HepG2 (cell line): ENCODE measurements at regions not wholly inside any gene's neighbourhood (a gene's known extent, or its start where the extent isn't known, plus 50 kb on each side); places are given as distances from the start of the nearest gene placed in this dataset.

ENCODE experiments used
- ATAC-seq: fragments of 200-7000 bp; cut with Tn5 transposase; 3 replicates; pipeline ENCODE4 v1.9.1; 2020; ENCODE audit warnings: mild to moderate bottlenecking, moderate library complexity
- BruUV-seq: library from RNA; stranded (reverse); fragments of 400-500 nt; replicated peaks from 2 replicates; lab custom pipeline; 2021; lab: Mats Ljungman, UMichigan
- CTCF ChIA-PET: fragments of 300-600 bp; formaldehyde crosslinking; extraction: SDS; loops from one replicate; lab custom pipeline; 2021; ENCODE audit warnings: low total read pairs, inconsistent platforms, low intra/inter-chr PET ratio; lab: Yijun Ruan, JAX
- POLR2A ChIA-PET: fragments of 350-600 bp; sonication (Branson Sonifier 250); formaldehyde crosslinking; loops from one replicate; lab custom pipeline; 2020; ENCODE audit warnings: antibody characterized with exemption, inconsistent platforms; lab: Yijun Ruan, JAX
- DNase-seq: peaks from one replicate; pipeline ENCODE4 v3.0.0-alpha.2; 2015; ENCODE audit warnings: low spot score
- FAIRE-seq: peaks from 3 replicates; lab custom pipeline; 2011; peaks lifted over from hg19 to GRCh38; lab: Jason Lieb, UNC
- H2AFZ ChIP-seq: one replicate; pipeline ENCODE4 v1.6.1; 2011; ENCODE audit warnings: low read length, inconsistent platforms
- H3K27ac ChIP-seq: fragments of 300-600 bp; 3 replicates; pipeline ENCODE4 v1.8.0; 2011; ENCODE audit warnings: mixed run types, mild to moderate bottlenecking, mixed read lengths, low read length, inconsistent platforms; ENCODE audit not compliant: insufficient read depth; ENCODE audit errors: extremely low read length
- H3K27me3 ChIP-seq, 2 experiments: fragments of 200-600 bp in 1 of 2; 2 replicates in 1 of 2; 3 replicates in 1 of 2; pipeline versions ENCODE4 v1.6.0 to v1.8.0; 2011; ENCODE audit warnings: low read length in 2 of 2, mild to moderate bottlenecking in 2 of 2, moderate library complexity in 2 of 2, inconsistent platforms in 1 of 2; ENCODE audit not compliant: insufficient read depth in 2 of 2, control insufficient read depth in 1 of 2
- H3K36me3 ChIP-seq, 2 experiments: fragments of 200-600 bp in 1 of 2; replicated peaks in 1 of 2; 2 replicates in 1 of 2; 3 replicates in 1 of 2; pipeline versions ENCODE4 v1.5.1 to v1.8.0; 2011; ENCODE audit warnings: low read length in 2 of 2, inconsistent platforms in 1 of 2; ENCODE audit not compliant: insufficient read depth in 2 of 2, control insufficient read depth in 1 of 2
- H3K4me1 ChIP-seq: 2 replicates; pipeline ENCODE4 v1.5.1; 2012; ENCODE audit warnings: low read length, inconsistent platforms; ENCODE audit not compliant: insufficient read depth
- H3K4me2 ChIP-seq: 2 replicates; pipeline ENCODE4 v1.6.0; 2011; ENCODE audit warnings: low read depth, low read length, inconsistent platforms
- H3K4me3 ChIP-seq, 3 experiments: fragments of 200-600 bp in 1 of 3; sonication (generic), shearing (Covaris generic) in 1 of 3; replicated peaks in 1 of 3; 2 replicates each; pipeline ENCODE4 v1.5.1; 2011 to 2016; ENCODE audit warnings: low read length in 3 of 3, inconsistent platforms in 2 of 3, low read depth in 2 of 3, mild to moderate bottlenecking in 2 of 3, control low read depth in 1 of 3, mixed read lengths in 1 of 3; ENCODE audit not compliant: insufficient read depth in 1 of 3
- H3K79me2 ChIP-seq: one replicate; pipeline ENCODE4 v1.6.1; 2011; ENCODE audit warnings: low read length, inconsistent platforms; ENCODE audit not compliant: insufficient read depth
- H3K9ac ChIP-seq: 2 replicates; pipeline ENCODE4 v1.6.0; 2011; ENCODE audit warnings: mild to moderate bottlenecking, low read depth, low read length, inconsistent platforms; ENCODE audit not compliant: insufficient read depth
- H3K9me3 ChIP-seq: 2 replicates; pipeline ENCODE4 v1.5.1; 2012; ENCODE audit warnings: mild to moderate bottlenecking, low read length
- H4K20me1 ChIP-seq: 2 replicates; pipeline ENCODE4 v1.6.0; 2011; ENCODE audit warnings: inconsistent platforms, mild to moderate bottlenecking, low read length, moderate library complexity; ENCODE audit not compliant: insufficient read depth
- BRCA1 ChIP-seq: sonication (generic); formaldehyde crosslinking; IDR thresholded peaks from 2 replicates; pipeline ENCODE4 v1.4.0; 2020; ENCODE audit warnings: missing genetic modification reagents
- DPF2 ChIP-seq: sonication (generic); formaldehyde crosslinking; IDR thresholded peaks from 2 replicates; pipeline ENCODE4 v1.4.0; 2020; ENCODE audit warnings: mild to moderate bottlenecking, low read depth, missing genetic modification reagents, borderline replicate concordance
- HMG20A ChIP-seq: IDR thresholded peaks from 2 replicates; pipeline ENCODE4 v1.6.1; 2016; ENCODE audit warnings: borderline replicate concordance
- PAWR ChIP-seq: sonication (generic); formaldehyde crosslinking; IDR thresholded peaks from 2 replicates; pipeline ENCODE4 v1.4.0; 2020; ENCODE audit warnings: missing genetic modification reagents, mild to moderate bottlenecking, borderline replicate concordance
- PHF21A ChIP-seq: sonication (generic); formaldehyde crosslinking; IDR thresholded peaks from 2 replicates; pipeline ENCODE4 v1.5.0; 2020; ENCODE audit warnings: mild to moderate bottlenecking, missing genetic modification reagents
- POLR2A ChIP-seq, 2 experiments: IDR thresholded peaks; 2 replicates each; pipeline ENCODE4 v1.6.1; 2011; ENCODE audit warnings: low read depth in 2 of 2, low read length in 2 of 2, mild to moderate bottlenecking in 1 of 2, moderate library complexity in 1 of 2; ENCODE audit not compliant: insufficient read depth in 1 of 2
- RORA ChIP-seq: sonication (generic); formaldehyde crosslinking; IDR thresholded peaks from 2 replicates; pipeline ENCODE4 v1.5.0; 2020; ENCODE audit warnings: mild to moderate bottlenecking, missing genetic modification reagents, moderate library complexity
- ZNF160 ChIP-seq: sonication (generic); formaldehyde crosslinking; IDR thresholded peaks from 2 replicates; pipeline ENCODE4 v1.8.0; 2022; ENCODE audit warnings: mild to moderate bottlenecking, inconsistent platforms, missing genetic modification reagents
- ZNF687 ChIP-seq: sonication (generic); formaldehyde crosslinking; IDR thresholded peaks from 2 replicates; pipeline ENCODE4 v1.5.1; 2020; ENCODE audit warnings: mild to moderate bottlenecking, missing genetic modification reagents, moderate library complexity
- ZNF747 ChIP-seq: sonication (generic); formaldehyde crosslinking; IDR thresholded peaks from 2 replicates; pipeline ENCODE4 v1.8.1; 2023; ENCODE audit warnings: missing genetic modification reagents, mild to moderate bottlenecking, borderline replicate concordance
- WGBS: methylation state at CpG from one replicate; pipeline ENCODE4 v1.1.6; 2017; ENCODE audit warnings: low lambda C conversion rate; 5-methylcytosine and 5-hydroxymethylcytosine counted together
- in situ Hi-C: cut with HindIII; loops from 2 replicates; pipeline ENCODE4 v1.10.0; 2017; ENCODE audit warnings: low pct_unique_long_range_greater_than_20kb; ENCODE audit not compliant: extremely low pct_ligation_motif_present
- intact Hi-C: fragments of 100-400 bp; cut with micrococcal nuclease; formaldehyde crosslinking; loops from one replicate; pipeline ENCODE4 v1.10.0; 2022; ENCODE audit not compliant: unreplicated experiment

- H3K4me3 ChIP-seq: no peak overlapping the region
- intact Hi-C loops: loop anchor here (10.0 kb wide), 1 partner anchor 742 kb away; no protein-coding TSS in a partner anchor
- TF ChIP-seq PHF21A: no peak
- no peak for TF ChIP-seq RORA
- TF ChIP-seq ZNF160 (CRISPR knock-in tag): no peak
- no peak for TF ChIP-seq DPF2
- no peak for TF ChIP-seq ZNF687 (CRISPR knock-in tag)
- no peak for TF ChIP-seq ZNF747 (CRISPR knock-in tag)
- no peak for TF ChIP-seq HMG20A (CRISPR knock-in tag)
- TF ChIP-seq POLR2A (IDR thresholded peaks at IDR 0.05; ENCODE audit: insufficient read depth in 1 of 2, low read depth in 2 of 2, low read length in 2 of 2): no peak
- no peak for TF ChIP-seq PAWR (CRISPR knock-in tag)
- TF ChIP-seq BRCA1 (CRISPR knock-in tag): no peak
- TF ChIP-seq, all 625 proteins: peak for 0
- H2AFZ ChIP-seq: no peak overlapping the region
- no peak overlapping the region for H3K27ac ChIP-seq
- DNase-seq: no peak
- 39% methylated on average over 3 of the region's 3 CpGs for WGBS
- no peaks in the 10 kb centered on the region for H3K9me3 ChIP-seq
- no TSS peak for BruUV-seq
- no peak for ATAC-seq
- no peaks in the 10 kb centered on the region for H3K36me3 ChIP-seq
- in situ Hi-C loops: no loop called here
- FAIRE-seq: no peak
- POLR2A ChIA-PET: no interaction called here
- H3K9ac ChIP-seq: no peak overlapping the region
- no peaks in the 10 kb centered on the region for H3K4me1 ChIP-seq
- CTCF ChIA-PET: interaction anchor here (1.1 to 1.4 kb wide), 2 partner anchors 98 to 206 kb away, joined by 3 read pairs; no protein-coding TSS in a partner anchor
- H3K27me3 ChIP-seq: peaks cover 0 to 5% of the 10 kb centered on the region in 2 experiments; a peak in 2 of 5 replicates
- no peaks in the 10 kb centered on the region for H4K20me1 ChIP-seq
- H3K4me2 ChIP-seq: no peak overlapping the region
- H3K79me2 ChIP-seq: no peaks in the 10 kb centered on the region
Observed at GRCh38 chr15:70466305-70466704, 297.1 kb downstream of the UACA start.
